Smooth muscle cell (in vitro differentiated cells): ENCODE measurements at regions not wholly inside any gene's neighbourhood (a gene's known extent, or its start where the extent isn't known, plus 50 kb on each side); places are given as distances from the start of the nearest gene placed in this dataset.

ENCODE experiments used
- DNase-seq: peaks from one replicate; lab custom pipeline; 2025; ENCODE audit not compliant: unreplicated experiment; lab: John Stamatoyannopoulos, UW
- H2AFZ ChIP-seq: fragments of 200-600 bp; sonication (generic); 2 replicates; pipeline ENCODE4 v1.6.0; 2016; ENCODE audit warnings: antibody characterized with exemption, low read depth, mild to moderate bottlenecking
- H3F3A ChIP-seq: fragments of 200-600 bp; sonication (generic); 2 replicates; pipeline ENCODE4 v1.6.0; 2017; ENCODE audit warnings: antibody characterized with exemption, low read depth
- H3K27ac ChIP-seq: fragments of 200-600 bp; sonication (generic); 2 replicates; pipeline ENCODE4 v1.5.1; 2016; ENCODE audit warnings: low read depth, mild to moderate bottlenecking
- H3K27me3 ChIP-seq: fragments of 200-600 bp; sonication (generic); 2 replicates; pipeline ENCODE4 v1.6.1; 2016; ENCODE audit warnings: low read depth, mild to moderate bottlenecking
- H3K36me3 ChIP-seq: fragments of 200-600 bp; sonication (generic); 2 replicates; pipeline ENCODE4 v1.5.1; 2016; ENCODE audit warnings: low read depth
- H3K4me1 ChIP-seq: fragments of 200-600 bp; sonication (generic); 2 replicates; pipeline ENCODE4 v1.5.1; 2016; ENCODE audit warnings: low read depth
- H3K4me2 ChIP-seq: fragments of 200-600 bp; sonication (generic); 2 replicates; pipeline ENCODE4 v1.6.0; 2016; ENCODE audit warnings: mild to moderate bottlenecking
- H3K4me3 ChIP-seq: fragments of 200-600 bp; sonication (generic); 2 replicates; pipeline ENCODE4 v1.5.1; 2016; ENCODE audit warnings: mild to moderate bottlenecking
- H3K79me2 ChIP-seq: fragments of 200-600 bp; sonication (generic); 2 replicates; pipeline ENCODE4 v1.6.0; 2016; ENCODE audit warnings: low read depth, mild to moderate bottlenecking
- H3K9ac ChIP-seq: fragments of 200-600 bp; sonication (generic); 2 replicates; pipeline ENCODE4 v1.6.0; 2016; ENCODE audit warnings: low read depth
- H3K9me3 ChIP-seq: fragments of 200-600 bp; sonication (generic); replicated peaks from 2 replicates; pipeline ENCODE4 v1.5.1; 2016; ENCODE audit warnings: low read depth
- H4K20me1 ChIP-seq: fragments of 200-600 bp; sonication (generic); 2 replicates; pipeline ENCODE4 v1.6.0; 2016; ENCODE audit warnings: low read depth
- WGBS: methylation state at CpG from one replicate; pipeline ENCODE4 v1.1.7; 2016; ENCODE audit warnings: low lambda C conversion rate; 5-methylcytosine and 5-hydroxymethylcytosine counted together
- TF ChIP-seq, protein P1 (sequence below): fragments of 200-600 bp; sonication (generic); IDR thresholded peaks from 2 replicates; pipeline ENCODE4 v1.5.1; 2017; ENCODE audit warnings: borderline replicate concordance, mild to moderate bottlenecking, antibody characterized with exemption; ENCODE audit not compliant: insufficient read depth, poor library complexity, severe bottlenecking

DNA sequence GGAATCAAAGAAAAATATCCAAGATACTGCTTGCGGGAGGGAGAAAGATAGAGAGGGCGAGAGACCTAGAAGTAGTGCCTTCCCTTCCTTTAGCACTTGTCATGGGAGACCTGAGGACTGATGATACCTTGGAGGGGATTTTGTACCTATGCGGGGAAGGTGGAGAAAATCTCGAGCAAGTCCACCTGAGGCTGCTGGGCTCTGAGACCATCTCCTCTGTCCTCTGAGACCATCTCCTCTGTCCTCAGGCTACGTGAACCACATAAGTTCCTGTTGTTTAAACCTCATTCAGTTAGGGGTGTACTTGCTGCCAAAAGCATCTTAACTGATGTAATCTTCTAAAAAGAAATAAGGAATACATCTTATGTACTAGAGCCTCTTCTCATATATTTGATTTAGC lies 164.9 kb downstream of the NR2F2 start:
- TF ChIP-seq, protein P1, sequence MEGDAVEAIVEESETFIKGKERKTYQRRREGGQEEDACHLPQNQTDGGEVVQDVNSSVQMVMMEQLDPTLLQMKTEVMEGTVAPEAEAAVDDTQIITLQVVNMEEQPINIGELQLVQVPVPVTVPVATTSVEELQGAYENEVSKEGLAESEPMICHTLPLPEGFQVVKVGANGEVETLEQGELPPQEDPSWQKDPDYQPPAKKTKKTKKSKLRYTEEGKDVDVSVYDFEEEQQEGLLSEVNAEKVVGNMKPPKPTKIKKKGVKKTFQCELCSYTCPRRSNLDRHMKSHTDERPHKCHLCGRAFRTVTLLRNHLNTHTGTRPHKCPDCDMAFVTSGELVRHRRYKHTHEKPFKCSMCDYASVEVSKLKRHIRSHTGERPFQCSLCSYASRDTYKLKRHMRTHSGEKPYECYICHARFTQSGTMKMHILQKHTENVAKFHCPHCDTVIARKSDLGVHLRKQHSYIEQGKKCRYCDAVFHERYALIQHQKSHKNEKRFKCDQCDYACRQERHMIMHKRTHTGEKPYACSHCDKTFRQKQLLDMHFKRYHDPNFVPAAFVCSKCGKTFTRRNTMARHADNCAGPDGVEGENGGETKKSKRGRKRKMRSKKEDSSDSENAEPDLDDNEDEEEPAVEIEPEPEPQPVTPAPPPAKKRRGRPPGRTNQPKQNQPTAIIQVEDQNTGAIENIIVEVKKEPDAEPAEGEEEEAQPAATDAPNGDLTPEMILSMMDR, result no peak
- no peak overlapping the region for H2AFZ ChIP-seq
- no peaks in the 10 kb centered on the region for H3F3A ChIP-seq
- no peak overlapping the region for H3K9ac ChIP-seq
- WGBS, result 95% methylated on average over 5 of the region's 5 CpGs
- no peaks in the 10 kb centered on the region for H4K20me1 ChIP-seq
- DNase-seq, result no peak
- peaks cover 32% of the 10 kb centered on the region for H3K27me3 ChIP-seq
- H3K4me2 ChIP-seq, result no peak overlapping the region
- no peak overlapping the region for H3K27ac ChIP-seq
- no peaks in the 10 kb centered on the region for H3K4me1 ChIP-seq
- H3K9me3 ChIP-seq, result no peaks in the 10 kb centered on the region
- no peaks in the 10 kb centered on the region for H3K79me2 ChIP-seq
- H3K4me3 ChIP-seq, result no peak overlapping the region
- H3K36me3 ChIP-seq, result no peaks in the 10 kb centered on the region

DNA sequence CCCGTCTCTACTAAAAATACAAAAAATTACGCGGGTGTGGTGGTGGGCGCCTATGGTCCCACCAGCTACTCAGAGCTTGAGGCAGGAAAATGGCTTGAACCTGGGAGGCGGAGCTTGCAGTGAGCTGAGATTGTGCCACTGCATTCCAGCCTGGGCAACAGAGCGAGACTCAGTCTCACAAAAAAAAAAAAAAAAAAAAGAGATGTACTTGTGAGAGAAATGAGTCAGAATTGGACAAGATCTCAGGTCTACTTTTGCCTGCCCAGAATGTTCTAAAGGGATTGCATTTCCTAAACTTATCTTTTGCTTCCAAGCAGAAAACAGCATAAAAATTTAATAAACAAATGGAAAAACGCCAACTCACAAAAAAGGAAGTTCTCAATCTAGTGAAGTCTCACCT lies 167.5 kb downstream of the NR2F2 start:
- no peak overlapping the region for H2AFZ ChIP-seq
- H3F3A ChIP-seq, result no peaks in the 10 kb centered on the region
- H3K4me3 ChIP-seq, result no peak overlapping the region
- no peak for DNase-seq
- no peak overlapping the region for H3K9ac ChIP-seq
- H3K79me2 ChIP-seq, result no peaks in the 10 kb centered on the region
- no peaks in the 10 kb centered on the region for H4K20me1 ChIP-seq
- no peak overlapping the region for H3K4me2 ChIP-seq
- H3K27ac ChIP-seq, result no peak overlapping the region
- H3K4me1 ChIP-seq, result peaks cover 6% of the 10 kb centered on the region
- H3K27me3 ChIP-seq, result peaks cover 39% of the 10 kb centered on the region
- TF ChIP-seq, protein P1, result no peak
- H3K9me3 ChIP-seq, result no peaks in the 10 kb centered on the region
- WGBS, result 89% methylated on average over 7 of the region's 7 CpGs
- no peaks in the 10 kb centered on the region for H3K36me3 ChIP-seq

DNA sequence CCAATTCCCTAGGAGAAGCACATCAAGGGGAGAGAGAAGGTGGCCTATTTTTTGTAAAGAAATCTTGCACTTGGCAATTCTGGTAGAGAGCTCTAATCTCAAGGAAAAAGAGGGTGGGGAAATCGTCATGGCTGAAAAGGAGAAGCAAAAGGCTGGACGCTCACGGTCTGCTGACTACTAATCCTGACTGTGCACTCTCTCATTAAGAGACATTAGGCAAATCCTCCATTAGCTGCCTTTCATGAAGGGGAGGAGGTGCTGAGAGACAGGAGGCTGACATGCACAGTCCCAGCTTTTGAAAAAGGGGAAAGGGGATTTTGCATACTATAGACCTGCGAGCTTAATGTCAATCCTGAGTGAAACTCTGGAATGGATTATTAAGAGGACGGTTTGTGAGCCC lies 170.0 kb downstream of the NR2F2 start:
- Histone ChIP-seq H3K4me1 (peaks cover 6% of the 10 kb centered on the region), H3F3A (no peaks in the 10 kb centered on the region), H3K4me3 (no peak overlapping the region), H2AFZ (no peak overlapping the region), H3K27ac (no peak overlapping the region), H3K4me2 (no peak overlapping the region), H4K20me1 (no peaks in the 10 kb centered on the region), H3K9me3 (no peaks in the 10 kb centered on the region), H3K79me2 (no peaks in the 10 kb centered on the region), H3K36me3 (no peaks in the 10 kb centered on the region), H3K9ac (no peak overlapping the region), H3K27me3 (peaks cover 40% of the 10 kb centered on the region)
- WGBS, result 71% methylated on average over 5 of the region's 5 CpGs
- TF ChIP-seq, protein P1, result no peak
- DNase-seq, result no peak

DNA sequence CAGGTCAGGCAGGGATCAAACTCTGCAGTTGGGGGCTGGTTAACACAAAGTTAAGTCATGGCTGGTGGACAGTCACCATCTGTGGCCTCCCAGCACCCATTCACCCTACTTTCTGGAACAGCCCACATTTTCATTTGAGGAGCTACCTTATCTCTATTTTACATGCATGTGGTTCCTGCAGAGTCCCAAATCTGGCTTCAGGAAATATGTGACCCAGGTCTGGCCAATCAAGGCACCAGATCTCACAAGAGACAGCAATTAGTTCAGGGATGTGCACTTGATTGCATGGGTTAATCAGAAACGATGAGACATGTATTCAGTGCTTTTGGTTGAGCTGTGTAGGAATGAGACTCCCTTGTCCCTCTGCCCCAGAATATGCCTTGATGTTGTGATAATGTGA lies 170.9 kb downstream of the NR2F2 start:
- no peaks in the 10 kb centered on the region for H3F3A ChIP-seq
- no peak for DNase-seq
- no peak overlapping the region for H3K4me3 ChIP-seq
- no peak overlapping the region for H3K27ac ChIP-seq
- TF ChIP-seq, protein P1, result no peak
- H3K27me3 ChIP-seq, result peaks cover 49% of the 10 kb centered on the region
- no peaks in the 10 kb centered on the region for H4K20me1 ChIP-seq
- H3K4me2 ChIP-seq, result no peak overlapping the region
- no peaks in the 10 kb centered on the region for H3K36me3 ChIP-seq
- H3K9me3 ChIP-seq, result no peaks in the 10 kb centered on the region
- no peak overlapping the region for H3K9ac ChIP-seq
- 100% methylated on average over 1 of the region's 1 CpG for WGBS
- no peak overlapping the region for H2AFZ ChIP-seq
- H3K79me2 ChIP-seq, result no peaks in the 10 kb centered on the region
- H3K4me1 ChIP-seq, result peaks cover 6% of the 10 kb centered on the region
